ENCODE measurements at regions not wholly inside any gene's neighbourhood (a gene's known extent, or its start where the extent isn't known, plus 50 kb on each side); places are given as distances from the start of the nearest gene placed in this dataset.

DNA sequence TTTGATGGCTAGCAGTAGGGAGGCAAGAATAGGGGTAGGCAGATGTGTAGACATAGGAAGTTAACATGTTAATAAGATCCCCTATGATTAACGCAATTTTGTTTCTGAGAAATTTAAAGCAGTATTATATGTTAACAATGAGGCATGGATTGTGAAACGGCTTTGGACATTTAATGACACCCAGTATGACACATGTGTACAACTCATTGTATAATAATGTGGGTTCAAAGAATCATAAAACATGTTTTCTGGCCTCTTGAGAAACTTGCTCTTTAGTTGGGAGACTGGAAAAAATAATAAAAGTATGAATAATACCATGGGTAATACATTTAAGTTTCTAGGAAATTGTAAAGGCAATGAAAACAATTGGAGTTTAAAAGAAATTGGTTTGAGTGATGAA is 332.1 kb upstream of the CDH20 start:
- Mint-ChIP-seq H3K4me3 (no peak overlapping the region), H3K27ac (no peak overlapping the region), H3K4me1 (no peaks in the 10 kb centered on the region), H3K9me3 (no peaks in the 10 kb centered on the region), H3K36me3 (ENCODE audit: low read depth) (no peaks in the 10 kb centered on the region), H3K27me3 (ENCODE audit: low read depth, poor library complexity) (no peaks in the 10 kb centered on the region)
- DNase-seq, result no peak
- TF ChIP-seq, protein P1, sequence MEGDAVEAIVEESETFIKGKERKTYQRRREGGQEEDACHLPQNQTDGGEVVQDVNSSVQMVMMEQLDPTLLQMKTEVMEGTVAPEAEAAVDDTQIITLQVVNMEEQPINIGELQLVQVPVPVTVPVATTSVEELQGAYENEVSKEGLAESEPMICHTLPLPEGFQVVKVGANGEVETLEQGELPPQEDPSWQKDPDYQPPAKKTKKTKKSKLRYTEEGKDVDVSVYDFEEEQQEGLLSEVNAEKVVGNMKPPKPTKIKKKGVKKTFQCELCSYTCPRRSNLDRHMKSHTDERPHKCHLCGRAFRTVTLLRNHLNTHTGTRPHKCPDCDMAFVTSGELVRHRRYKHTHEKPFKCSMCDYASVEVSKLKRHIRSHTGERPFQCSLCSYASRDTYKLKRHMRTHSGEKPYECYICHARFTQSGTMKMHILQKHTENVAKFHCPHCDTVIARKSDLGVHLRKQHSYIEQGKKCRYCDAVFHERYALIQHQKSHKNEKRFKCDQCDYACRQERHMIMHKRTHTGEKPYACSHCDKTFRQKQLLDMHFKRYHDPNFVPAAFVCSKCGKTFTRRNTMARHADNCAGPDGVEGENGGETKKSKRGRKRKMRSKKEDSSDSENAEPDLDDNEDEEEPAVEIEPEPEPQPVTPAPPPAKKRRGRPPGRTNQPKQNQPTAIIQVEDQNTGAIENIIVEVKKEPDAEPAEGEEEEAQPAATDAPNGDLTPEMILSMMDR (IDR thresholded peaks at IDR 0.05), result no peak

DNA sequence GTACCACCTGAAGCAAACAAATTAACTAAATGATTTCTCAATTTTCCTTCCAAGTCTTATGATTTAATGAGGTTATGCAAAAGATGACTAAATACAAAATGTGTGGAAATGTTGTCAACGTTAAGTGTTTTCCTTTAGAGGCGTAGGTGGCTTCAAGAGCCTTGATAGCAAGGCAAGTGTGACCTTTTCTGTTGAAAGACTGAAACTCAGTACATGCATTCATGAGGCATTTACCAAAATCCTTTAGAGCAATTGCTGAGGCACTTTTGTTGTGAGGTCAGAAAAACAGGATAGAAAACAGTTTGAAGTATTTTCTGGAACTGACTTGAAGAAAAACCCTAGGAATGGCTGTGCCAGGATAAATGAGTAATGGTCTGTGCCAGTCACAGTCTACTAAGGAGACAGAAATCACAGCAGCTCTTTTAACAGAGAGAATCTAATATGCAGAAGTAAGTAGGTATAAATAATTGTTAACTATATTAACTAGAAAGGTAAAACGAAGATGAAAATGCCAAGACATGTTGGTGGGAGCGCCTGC is 326.5 kb upstream of the CDH20 start:
- Mint-ChIP-seq H3K4me1 (no peaks in the 10 kb centered on the region), H3K27ac (no peak overlapping the region), H3K27me3 (ENCODE audit: low read depth, poor library complexity) (no peaks in the 10 kb centered on the region), H3K4me3 (no peak overlapping the region), H3K36me3 (ENCODE audit: low read depth) (no peaks in the 10 kb centered on the region), H3K9me3 (peaks cover 7% of the 10 kb centered on the region)
- no peak for DNase-seq
- TF ChIP-seq, protein P1 (IDR thresholded peaks at IDR 0.05), result no peak

DNA sequence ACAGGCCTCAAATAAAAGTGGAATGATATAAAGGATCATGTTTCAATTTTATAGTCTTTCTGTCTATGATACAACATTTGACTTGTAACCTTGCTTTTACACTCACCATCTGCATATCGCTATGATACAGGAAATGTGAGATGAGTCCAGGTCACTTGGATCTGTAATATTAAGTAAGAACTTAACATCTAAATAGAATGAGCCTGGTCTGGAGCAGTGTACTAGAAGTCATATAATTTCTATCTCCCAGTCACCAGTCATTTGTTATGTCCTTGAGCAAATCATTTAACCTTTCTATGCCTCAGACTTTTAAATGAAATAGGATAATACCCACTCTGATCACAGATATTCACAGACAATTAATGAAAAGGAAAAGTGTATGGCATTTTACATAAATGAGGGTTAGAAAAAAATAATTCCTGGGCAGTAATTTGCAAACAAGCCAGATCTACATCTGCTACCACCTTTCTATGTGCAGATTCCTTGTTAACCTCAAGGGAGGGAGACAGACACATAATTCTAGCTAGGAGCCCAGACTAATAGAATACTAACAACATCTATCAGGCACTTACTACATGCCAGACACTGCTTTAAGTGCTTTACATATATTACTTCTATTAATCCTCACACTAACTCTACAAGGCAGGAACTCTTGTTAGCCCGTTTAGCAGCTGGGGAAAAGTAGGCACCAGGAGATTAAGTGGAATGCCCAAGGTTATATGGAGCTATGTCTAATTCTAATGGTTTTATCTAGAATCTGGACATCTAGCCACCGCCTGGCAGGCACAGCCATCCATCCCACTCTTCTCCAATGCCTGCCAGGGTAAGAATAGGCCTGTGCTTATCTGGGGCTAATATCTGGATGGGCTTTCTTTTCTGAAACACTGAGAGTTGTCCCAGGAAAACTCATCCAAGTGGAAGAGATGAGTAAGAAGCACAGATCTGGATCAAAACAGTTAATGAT is 313.6 kb upstream of the CDH20 start:
- H3K27me3 Mint-ChIP-seq (ENCODE audit: low read depth, poor library complexity), result no peaks in the 10 kb centered on the region
- no peak overlapping the region for H3K4me3 Mint-ChIP-seq
- no peaks in the 10 kb centered on the region for H3K9me3 Mint-ChIP-seq
- TF ChIP-seq, protein P1 (IDR thresholded peaks at IDR 0.05), result no peak
- no peaks in the 10 kb centered on the region for H3K36me3 Mint-ChIP-seq (ENCODE audit: low read depth)
- H3K4me1 Mint-ChIP-seq, result no peaks in the 10 kb centered on the region
- no peak for DNase-seq
- no peak overlapping the region for H3K27ac Mint-ChIP-seq

DNA sequence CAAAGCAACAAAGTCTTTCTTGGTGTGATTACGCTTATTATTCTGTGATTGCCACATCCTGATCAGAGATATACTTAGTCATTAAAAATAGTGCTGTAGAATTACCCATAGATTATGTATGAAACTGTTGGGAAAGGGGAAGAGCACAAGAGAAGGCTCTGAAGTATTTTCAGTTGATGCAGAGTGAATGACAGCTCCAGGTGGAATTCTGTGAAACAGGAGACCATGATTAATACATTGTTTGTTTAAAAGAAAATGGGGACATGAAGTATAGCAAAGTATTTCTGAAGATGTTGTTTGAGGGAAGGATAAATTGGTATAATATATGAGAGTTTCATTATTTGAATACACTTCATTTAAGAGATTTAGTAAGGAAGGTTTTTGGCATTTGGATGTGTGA is 307.6 kb upstream of the CDH20 start:
- DNase-seq, result no peak
- Mint-ChIP-seq H3K36me3 (ENCODE audit: low read depth) (no peaks in the 10 kb centered on the region), H3K27me3 (ENCODE audit: low read depth, poor library complexity) (no peaks in the 10 kb centered on the region), H3K9me3 (no peaks in the 10 kb centered on the region), H3K4me3 (no peak overlapping the region), H3K27ac (peak overlapping the region; percentile 3), H3K4me1 (no peaks in the 10 kb centered on the region)
- TF ChIP-seq, protein P1 (IDR thresholded peaks at IDR 0.05), result no peak

DNA sequence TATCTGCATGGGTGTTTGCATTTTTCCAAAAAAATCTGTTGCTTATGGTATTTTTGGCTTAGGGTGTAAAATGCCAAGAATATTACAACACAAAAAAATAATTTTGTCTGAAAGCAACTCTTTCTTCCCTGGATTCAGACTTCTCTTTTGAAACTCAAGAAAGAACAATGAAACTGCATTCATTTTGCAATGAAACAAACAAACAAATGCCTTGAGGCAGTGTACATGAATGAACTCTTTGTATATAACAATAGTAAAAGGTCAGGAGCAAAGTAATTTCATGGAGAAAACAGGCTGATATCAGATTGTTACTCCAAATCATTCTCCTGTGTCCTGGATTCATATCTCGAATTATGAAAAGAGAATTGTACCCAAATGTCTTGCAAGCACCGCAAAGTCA is 301.6 kb upstream of the CDH20 start:
- no peak for DNase-seq
- TF ChIP-seq, protein P1 (IDR thresholded peaks at IDR 0.05), result no peak
- no peaks in the 10 kb centered on the region for H3K9me3 Mint-ChIP-seq
- no peak overlapping the region for H3K4me3 Mint-ChIP-seq
- no peaks in the 10 kb centered on the region for H3K36me3 Mint-ChIP-seq (ENCODE audit: low read depth)
- no peaks in the 10 kb centered on the region for H3K27me3 Mint-ChIP-seq (ENCODE audit: low read depth, poor library complexity)
- no peaks in the 10 kb centered on the region for H3K4me1 Mint-ChIP-seq
- no peak overlapping the region for H3K27ac Mint-ChIP-seq
